ENCODE measurements at regions not wholly inside any gene's neighbourhood (a gene's known extent, or its start where the extent isn't known, plus 50 kb on each side); places are given as distances from the start of the nearest gene placed in this dataset.

DNA sequence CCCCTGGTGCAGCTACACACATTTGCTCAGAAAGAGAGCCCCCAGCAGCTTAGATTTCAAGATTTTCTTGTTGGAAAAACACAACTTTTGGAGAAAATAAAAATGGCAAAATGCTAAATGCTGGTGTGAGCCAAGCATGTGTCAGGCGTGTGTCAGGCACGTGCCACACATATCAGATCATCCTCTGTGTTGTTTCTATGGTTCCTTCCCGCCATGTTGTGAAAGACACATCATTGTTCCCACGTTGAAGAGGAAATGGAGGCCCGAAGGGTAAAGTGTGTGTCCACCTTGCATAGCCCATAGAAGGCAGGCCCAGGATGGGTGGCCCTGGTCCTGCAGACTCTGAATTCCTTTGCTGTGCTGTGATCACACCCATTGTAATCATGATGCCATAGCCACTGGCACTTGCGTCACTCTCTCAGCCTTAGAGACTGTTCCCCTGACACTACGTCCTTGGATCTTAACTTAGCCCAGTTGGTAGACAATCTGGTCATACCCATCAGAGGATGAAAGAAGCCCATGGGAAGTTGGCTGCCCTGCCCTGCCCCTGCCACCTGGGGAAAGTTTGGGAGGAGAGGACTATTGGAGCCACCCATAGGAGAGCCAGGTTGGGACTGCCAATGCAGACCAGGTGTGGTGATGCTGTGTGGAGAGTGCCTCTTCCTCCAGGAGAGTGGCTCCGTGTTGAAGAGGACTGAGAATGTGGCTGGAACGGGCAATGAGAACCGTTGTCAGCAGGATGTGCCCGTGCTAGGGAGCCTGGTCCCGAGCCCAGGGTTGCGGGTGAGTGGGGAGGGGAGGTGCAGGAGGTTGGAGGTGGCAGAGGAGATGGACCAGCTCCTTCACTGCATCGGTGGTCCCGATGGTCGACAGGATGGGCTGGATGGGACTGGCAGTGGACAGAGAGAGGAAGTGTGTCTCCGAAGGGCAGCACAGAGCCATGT, 65.6 kb upstream of the IGFBP3 start:
- no peaks in the 10 kb centered on the region for H4K20me1 ChIP-seq (replicated peaks in 1 of 2; ENCODE audit: control insufficient read depth in 1 of 2, insufficient read depth in 2 of 2, low read length in 2 of 2)
- H3K4ac ChIP-seq (replicated peaks; ENCODE audit: insufficient read length, low read depth, low read length): no peak overlapping the region
- H3K4me1 ChIP-seq (replicated peaks in 1 of 4; ENCODE audit: control insufficient read depth in 3 of 4, insufficient read depth in 4 of 4, low read length in 3 of 4): no peaks in the 10 kb centered on the region; a peak in 1 of 7 replicates
- H2BK120ac ChIP-seq (replicated peaks; ENCODE audit: low read depth, low read length): no peak overlapping the region
- H2BK20ac ChIP-seq (ENCODE audit: low read length): no peak overlapping the region; the same call in 1 of the 2 replicates
- no peak overlapping the region for H3K4me3 ChIP-seq (ENCODE audit: extremely low read depth in 1 of 4, insufficient read depth in 2 of 4, low read depth in 3 of 4, low read length in 4 of 4)
- H3K79me1 ChIP-seq (ENCODE audit: low read depth, low read length): no peaks in the 10 kb centered on the region
- no peak overlapping the region for H3K4me2 ChIP-seq (ENCODE audit: insufficient read depth in 1 of 2, low read depth in 2 of 2, low read length in 2 of 2)
- no peaks in the 10 kb centered on the region for H3K27me3 ChIP-seq (replicated peaks in 1 of 4; ENCODE audit: control insufficient read depth in 3 of 4, extremely low read depth in 1 of 4, insufficient read depth in 3 of 4, low read length in 3 of 4)
- no peaks in the 10 kb centered on the region for H3K36me3 ChIP-seq (ENCODE audit: control insufficient read depth in 2 of 4, insufficient read depth in 4 of 4, low read length in 3 of 4)
- WGBS, 2 experiments (ENCODE audit: extremely low coverage in 1 of 2, insufficient coverage in 1 of 2, insufficient read length in 1 of 2, insufficient replicate concordance in 2 of 2, low coverage in 1 of 2, low lambda C conversion rate in 2 of 2, missing lambda C conversion rate in 1 of 2): 92% methylated on average over 16 of the region's 17 CpGs; no CpG with 5 or more reads in 1 of the 2 experiments
- no peak overlapping the region for H3K9ac ChIP-seq (replicated peaks in 1 of 4; ENCODE audit: extremely low read depth in 1 of 4, low read depth in 3 of 4, low read length in 3 of 4)
- H3K9me3 ChIP-seq (ENCODE audit: insufficient read depth in 2 of 2, low read depth in 1 of 2, low read length in 1 of 2): peaks cover 0 to 4% of the 10 kb centered on the region in 2 experiments; a peak in 3 of 4 replicates
- ChIA-PET POLR2A (ENCODE audit: partially characterized antibody) (no interaction called here), CTCF (ENCODE audit: partially characterized antibody) (interaction anchor here (1.2 to 1.8 kb wide), 2 partner anchors 21 to 63 kb away, joined by 4 to 5 read pairs; no protein-coding TSS in a partner anchor)
- FAIRE-seq (no peak), DNase-seq (ENCODE audit: low read depth in 1 of 2, low spot score in 2 of 2) (no peak)
- no peak overlapping the region for H3K56ac ChIP-seq (replicated peaks; ENCODE audit: insufficient read length, low read depth, low read length)
- no peak overlapping the region; the same call in 1 of the 2 replicates for H2BK15ac ChIP-seq (ENCODE audit: low read length)
- H2BK5ac ChIP-seq (ENCODE audit: low read depth, low read length): no peak overlapping the region
- no peaks in the 10 kb centered on the region for H3K79me2 ChIP-seq (ENCODE audit: control insufficient read depth in 1 of 2, insufficient read depth in 2 of 2, low read length in 2 of 2)
- H2AK5ac ChIP-seq (ENCODE audit: low read depth, low read length): no peak overlapping the region
- H4K91ac ChIP-seq (replicated peaks; ENCODE audit: insufficient read length, low read length): no peak overlapping the region
- H4K8ac ChIP-seq (ENCODE audit: extremely low read depth, insufficient read depth, low read length): no peak overlapping the region; the same call in 1 of the 2 replicates
- TF ChIP-seq FOSL1 (IDR thresholded peaks at IDR 0.05; ENCODE audit: insufficient read depth, low read depth, low read length) (no peak), SP4 (IDR thresholded peaks at IDR 0.05; ENCODE audit: low read length) (no peak), ASH2L (IDR thresholded peaks at IDR 0.05; ENCODE audit: low read length) (no peak), EP300 (IDR thresholded peaks at IDR 0.05; ENCODE audit: borderline replicate concordance in 1 of 2, low read depth in 2 of 2, low read length in 2 of 2) (no peak), ZNF274 (IDR thresholded peaks at IDR 0.05; ENCODE audit: borderline replicate concordance, extremely low read depth, low read length) (no peak)
- H3K23ac ChIP-seq (ENCODE audit: insufficient read length): no peak overlapping the region
- peak overlapping the region; percentile 40; the same call in 1 of the 2 replicates for H2BK12ac ChIP-seq (ENCODE audit: low read depth, low read length)
- no peaks in the 10 kb centered on the region for H3K23me2 ChIP-seq (ENCODE audit: low read depth, low read length)
- no peak overlapping the region for H3K14ac ChIP-seq (ENCODE audit: insufficient read length)
- H4K5ac ChIP-seq (ENCODE audit: insufficient read length, low read depth, low read length): no peak overlapping the region
- H3K18ac ChIP-seq (ENCODE audit: extremely low read depth, low read length): no peak overlapping the region
- no peak overlapping the region for H3K27ac ChIP-seq (ENCODE audit: low read depth, low read length)
- H2AFZ ChIP-seq (ENCODE audit: low read length): no peak overlapping the region

All from H1 (cell line).